AG09319 (cell line): ENCODE measurements at regions not wholly inside any gene's neighbourhood (a gene's known extent, or its start where the extent isn't known, plus 50 kb on each side); places are given as distances from the start of the nearest gene placed in this dataset.

ENCODE experiments used
- DNase-seq: peaks from one replicate; pipeline ENCODE4 v3.0.0-alpha.2; 2010; ENCODE audit warnings: low read depth; ENCODE audit errors: extremely low read depth
- CTCF ChIP-seq: IDR thresholded peaks from 2 replicates; pipeline ENCODE4 v1.5.1; 2011; ENCODE audit warnings: low read depth, mild to moderate bottlenecking, inconsistent platforms, low read length, moderate library complexity

GRCh38 chrX:121323337-121323736, 275.9 kb downstream of the GLUD2 start:
- no peak for DNase-seq

GRCh38 chrX:121333942-121334341, 286.5 kb downstream of the GLUD2 start:
- TF ChIP-seq CTCF = no peak; the same call in none of the 2 replicates
- no peak for DNase-seq

More at GRCh38 chrX:121323337-121323736, 275.9 kb downstream of the GLUD2 start:
- no peak for TF ChIP-seq CTCF

GRCh38 chrX:121336831-121337421, 289.5 kb downstream of the GLUD2 start:
- TF ChIP-seq CTCF = no peak
- no peak for DNase-seq

- TF ChIP-seq CTCF = no peak
- DNase-seq = no peak
These were observed 290.4 kb downstream of the GLUD2 start for GRCh38 chrX:121337816-121338215.

- TF ChIP-seq CTCF = no peak
- no peak for DNase-seq
These were observed 301.9 kb downstream of the GLUD2 start for GRCh38 chrX:121349263-121349662.

GRCh38 chrX:121356139-121356849, 308.9 kb downstream of the GLUD2 start:
- TF ChIP-seq CTCF = no peak
- DNase-seq = no peak

- DNase-seq = no peak
- no peak for TF ChIP-seq CTCF
These were observed 309.4 kb downstream of the GLUD2 start for GRCh38 chrX:121356850-121357171.
